ENCODE measurements at regions not wholly inside any gene's neighbourhood (a gene's known extent, or its start where the extent isn't known, plus 50 kb on each side); places are given as distances from the start of the nearest gene placed in this dataset.

DNA sequence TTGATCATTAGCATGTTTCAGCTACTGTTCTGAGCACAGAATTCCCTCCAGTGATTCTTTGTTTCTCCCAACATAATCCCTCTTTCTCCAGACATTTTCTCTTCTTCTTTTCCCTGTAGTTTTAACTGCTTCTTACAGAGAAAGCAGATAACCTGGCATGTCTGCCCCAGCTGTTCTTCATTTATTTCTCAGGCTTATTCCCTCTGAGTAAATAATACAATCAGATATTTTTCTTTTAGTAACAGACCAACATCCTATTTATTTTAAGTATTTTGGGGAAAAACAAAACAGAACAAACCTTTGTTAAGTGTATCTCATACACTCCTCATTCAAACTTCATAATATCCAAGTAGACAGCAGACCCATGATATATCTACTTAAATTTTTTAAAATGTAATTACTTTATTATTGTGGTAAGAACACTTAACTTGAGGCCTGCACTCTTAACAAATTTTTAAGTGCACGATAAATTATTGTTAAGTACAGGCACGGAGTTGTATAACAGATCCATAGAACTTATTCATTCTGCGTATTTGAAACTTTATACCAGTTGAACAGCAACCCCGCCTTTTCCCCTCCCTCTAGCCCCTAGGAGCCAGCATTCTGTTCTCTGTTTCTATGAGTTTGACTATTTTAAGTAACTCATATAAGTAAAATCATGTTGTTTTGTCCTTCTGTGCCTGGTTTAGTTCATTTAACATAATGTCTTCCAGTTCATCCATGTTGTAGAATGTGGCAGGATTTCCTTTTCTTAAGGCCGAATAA is 540.0 kb downstream of the LMO7 start:
- H3K9me3 ChIP-seq: no peaks in the 10 kb centered on the region
- TF ChIP-seq, protein P1, sequence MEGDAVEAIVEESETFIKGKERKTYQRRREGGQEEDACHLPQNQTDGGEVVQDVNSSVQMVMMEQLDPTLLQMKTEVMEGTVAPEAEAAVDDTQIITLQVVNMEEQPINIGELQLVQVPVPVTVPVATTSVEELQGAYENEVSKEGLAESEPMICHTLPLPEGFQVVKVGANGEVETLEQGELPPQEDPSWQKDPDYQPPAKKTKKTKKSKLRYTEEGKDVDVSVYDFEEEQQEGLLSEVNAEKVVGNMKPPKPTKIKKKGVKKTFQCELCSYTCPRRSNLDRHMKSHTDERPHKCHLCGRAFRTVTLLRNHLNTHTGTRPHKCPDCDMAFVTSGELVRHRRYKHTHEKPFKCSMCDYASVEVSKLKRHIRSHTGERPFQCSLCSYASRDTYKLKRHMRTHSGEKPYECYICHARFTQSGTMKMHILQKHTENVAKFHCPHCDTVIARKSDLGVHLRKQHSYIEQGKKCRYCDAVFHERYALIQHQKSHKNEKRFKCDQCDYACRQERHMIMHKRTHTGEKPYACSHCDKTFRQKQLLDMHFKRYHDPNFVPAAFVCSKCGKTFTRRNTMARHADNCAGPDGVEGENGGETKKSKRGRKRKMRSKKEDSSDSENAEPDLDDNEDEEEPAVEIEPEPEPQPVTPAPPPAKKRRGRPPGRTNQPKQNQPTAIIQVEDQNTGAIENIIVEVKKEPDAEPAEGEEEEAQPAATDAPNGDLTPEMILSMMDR (IDR thresholded peaks at IDR 0.05): no peak
- TF ChIP-seq POLR2A (IDR thresholded peaks at IDR 0.05): no peak
- no peaks in the 10 kb centered on the region for H3K27me3 ChIP-seq
- no peak for DNase-seq
- H3K4me1 ChIP-seq: no peaks in the 10 kb centered on the region
- no peaks in the 10 kb centered on the region for H3K36me3 ChIP-seq
- H3K4me3 ChIP-seq: no peak overlapping the region
- H3K27ac ChIP-seq: no peak overlapping the region

DNA sequence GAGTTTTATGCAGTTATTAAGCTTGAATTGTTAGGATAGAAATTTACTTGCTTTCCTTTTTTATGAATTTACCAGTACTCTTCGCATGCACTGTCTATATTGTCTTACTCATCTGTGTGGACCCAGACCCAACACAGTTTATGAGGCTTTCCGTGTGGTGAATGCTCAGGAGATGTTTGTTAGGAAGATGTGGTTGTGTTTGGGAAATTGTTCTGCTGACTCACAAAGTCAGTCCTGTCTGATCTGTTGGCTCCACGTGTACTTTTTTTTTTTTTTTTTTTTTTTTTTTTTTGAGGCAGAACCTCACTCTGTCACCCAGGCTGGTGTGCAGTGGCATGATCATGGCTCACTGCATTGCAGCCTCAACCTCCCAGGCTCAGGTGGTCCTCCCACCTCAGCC is 532.5 kb downstream of the LMO7 start:
- H3K4me3 ChIP-seq: no peak overlapping the region
- no peak overlapping the region for H3K27ac ChIP-seq
- TF ChIP-seq, protein P1 (IDR thresholded peaks at IDR 0.05): no peak
- TF ChIP-seq POLR2A (IDR thresholded peaks at IDR 0.05): no peak
- no peaks in the 10 kb centered on the region for H3K9me3 ChIP-seq
- no peaks in the 10 kb centered on the region for H3K36me3 ChIP-seq
- no peak for DNase-seq
- H3K27me3 ChIP-seq: no peaks in the 10 kb centered on the region
- H3K4me1 ChIP-seq: no peaks in the 10 kb centered on the region

DNA sequence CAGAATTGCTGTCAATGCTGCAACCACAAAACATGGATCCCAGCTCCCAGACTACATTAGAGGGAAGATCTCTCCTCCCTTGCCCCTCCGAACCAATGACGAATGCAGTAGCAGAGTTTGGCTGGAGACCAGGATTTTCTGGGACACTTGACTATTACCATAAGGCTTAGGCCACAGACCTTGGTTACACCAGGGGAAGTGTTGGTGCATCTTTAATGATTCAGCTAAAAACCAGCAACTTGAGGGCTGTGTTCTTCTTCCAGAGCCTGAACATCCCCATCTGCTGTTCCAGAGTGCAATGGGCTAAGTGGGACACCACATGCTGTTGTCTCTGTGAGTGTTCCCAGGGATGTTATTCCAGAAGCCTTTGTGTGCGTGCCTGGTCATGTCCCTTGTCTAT is 528.2 kb downstream of the LMO7 start:
- TF ChIP-seq, protein P1 (IDR thresholded peaks at IDR 0.05): no peak
- no peak for TF ChIP-seq POLR2A (IDR thresholded peaks at IDR 0.05)
- no peak for DNase-seq

DNA sequence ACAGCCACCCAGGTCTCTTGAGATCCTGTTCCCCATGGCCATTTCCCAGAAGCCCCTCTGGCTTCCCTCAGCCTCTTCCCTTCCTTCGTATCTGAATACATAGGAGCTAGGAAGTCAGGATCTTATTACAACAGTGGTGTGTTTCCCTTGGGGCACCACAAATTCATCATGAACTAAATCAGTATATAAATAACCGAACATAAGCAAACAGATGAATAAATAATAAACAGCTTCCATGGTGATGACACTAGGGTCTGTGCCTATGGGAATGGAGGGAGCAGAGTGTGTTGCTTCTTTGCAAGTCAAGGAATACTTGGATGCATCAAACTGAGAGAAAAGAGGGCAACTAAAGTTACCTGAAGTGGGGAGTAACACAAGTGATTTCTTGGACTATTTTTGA is 527.6 kb downstream of the LMO7 start:
- no peaks in the 10 kb centered on the region for H3K9me3 ChIP-seq
- no peaks in the 10 kb centered on the region for H3K27me3 ChIP-seq
- no peak for DNase-seq
- H3K36me3 ChIP-seq: no peaks in the 10 kb centered on the region
- no peaks in the 10 kb centered on the region for H3K4me1 ChIP-seq
- TF ChIP-seq, protein P1 (IDR thresholded peaks at IDR 0.05): no peak
- TF ChIP-seq POLR2A (IDR thresholded peaks at IDR 0.05): no peak
- no peak overlapping the region for H3K27ac ChIP-seq
- no peak overlapping the region for H3K4me3 ChIP-seq

More for the DNA sequence above, 528.2 kb downstream of the LMO7 start:
- Histone ChIP-seq H3K27ac (no peak overlapping the region), H3K36me3 (no peaks in the 10 kb centered on the region), H3K9me3 (no peaks in the 10 kb centered on the region), H3K4me3 (no peak overlapping the region), H3K4me1 (no peaks in the 10 kb centered on the region), H3K27me3 (no peaks in the 10 kb centered on the region)

DNA sequence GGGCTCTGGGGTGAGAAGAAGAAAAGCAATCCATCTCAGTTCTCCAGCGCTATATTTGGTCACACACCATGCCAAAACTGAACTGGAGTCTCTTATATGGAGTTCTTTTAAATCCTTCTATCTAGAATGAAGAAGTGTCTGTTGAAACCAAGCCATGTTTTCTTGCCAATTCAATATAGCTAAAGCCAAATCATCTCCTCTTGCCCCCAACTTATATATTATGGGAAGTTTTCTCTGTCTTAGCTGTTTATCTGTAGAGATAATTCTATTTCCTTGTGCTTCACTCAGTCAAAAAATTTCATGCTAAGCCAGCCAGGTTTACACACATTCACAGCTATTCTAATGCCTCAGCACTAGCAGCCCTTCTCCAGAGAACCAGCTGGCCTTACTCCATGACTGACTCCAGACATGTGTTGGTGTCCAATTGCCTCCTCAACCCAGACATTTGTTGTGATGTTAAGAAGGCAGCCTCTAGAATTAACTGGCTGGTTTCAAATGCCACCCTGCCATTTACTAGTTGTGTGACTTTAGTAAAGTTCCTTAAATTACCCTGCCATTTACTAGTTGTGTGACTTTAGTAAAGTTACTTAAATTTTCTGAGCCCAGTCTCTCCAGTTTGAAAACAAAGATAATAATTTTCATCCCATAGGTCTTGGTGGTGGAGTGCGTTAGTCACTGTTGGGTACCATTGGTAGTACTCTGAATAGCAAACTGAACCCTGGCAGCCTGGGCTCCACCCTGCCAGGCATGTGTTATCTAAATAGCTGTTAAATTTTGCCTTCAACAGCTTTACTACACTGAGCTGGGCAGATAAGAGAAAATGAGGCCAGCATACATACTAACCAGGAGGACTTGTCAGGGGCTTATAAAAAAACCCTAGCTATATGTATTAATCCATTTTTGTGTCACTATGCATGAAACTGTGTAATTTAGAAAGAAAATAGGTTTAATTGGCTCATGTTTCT is 525.1 kb downstream of the LMO7 start:
- Histone ChIP-seq H3K27me3 (no peaks in the 10 kb centered on the region), H3K36me3 (no peaks in the 10 kb centered on the region), H3K9me3 (no peaks in the 10 kb centered on the region), H3K4me3 (no peak overlapping the region), H3K27ac (no peak overlapping the region), H3K4me1 (no peaks in the 10 kb centered on the region)
- no peak for DNase-seq
- no peak for TF ChIP-seq POLR2A (IDR thresholded peaks at IDR 0.05)
- TF ChIP-seq, protein P1 (IDR thresholded peaks at IDR 0.05): no peak

Data from Peyer's patch (tissue), 4 donors.